Esophagus muscularis mucosa (tissue), 4 donors: ENCODE measurements at regions not wholly inside any gene's neighbourhood (a gene's known extent, or its start where the extent isn't known, plus 50 kb on each side); places are given as distances from the start of the nearest gene placed in this dataset.

Experiments used
- CTCF ChIP-seq, 3 experiments: fragments of 200-600 bp in 2 of 3; fragments of 450-650 bp in 1 of 3; sonication (generic) in 2 of 3; IDR thresholded peaks; one replicate each; pipeline ENCODE4 v1.5.1; 2017 to 2019; ENCODE audit warnings: antibody characterized with exemption in 3 of 3, mild to moderate bottlenecking in 2 of 3, moderate library complexity in 1 of 3
- EP300 ChIP-seq: sonication (generic); formaldehyde crosslinking; IDR thresholded peaks from one replicate; pipeline ENCODE4 v1.6.1; 2017; ENCODE audit warnings: antibody characterized with exemption
- POLR2A ChIP-seq: fragments of 450-650 bp; IDR thresholded peaks from one replicate; pipeline ENCODE4 v1.6.1; 2017; ENCODE audit warnings: antibody characterized with exemption, moderate library complexity, mild to moderate bottlenecking, low read depth
- POLR2AphosphoS5 ChIP-seq, 2 donors: sonication (generic); formaldehyde crosslinking; IDR thresholded peaks; one replicate each; pipeline ENCODE4 v1.6.1; 2017; ENCODE audit warnings: antibody characterized with exemption in 2 of 2

GRCh38 chr5:25979086-25979485, 1059.3 kb downstream of the CDH9 start:
- TF ChIP-seq CTCF (IDR thresholded peaks at IDR 0.05): no peak
- TF ChIP-seq POLR2AphosphoS5 (IDR thresholded peaks at IDR 0.05): no peak
- TF ChIP-seq POLR2A: no peak
- no peak for TF ChIP-seq EP300
